ENCODE measurements at regions not wholly inside any gene's neighbourhood (a gene's known extent, or its start where the extent isn't known, plus 50 kb on each side); places are given as distances from the start of the nearest gene placed in this dataset.
"Not testable (repeated sequence)": the region's sequence is repeated elsewhere in the genome, so short reads cannot be mapped to it uniquely, and the experiment has no call there.

DNA sequence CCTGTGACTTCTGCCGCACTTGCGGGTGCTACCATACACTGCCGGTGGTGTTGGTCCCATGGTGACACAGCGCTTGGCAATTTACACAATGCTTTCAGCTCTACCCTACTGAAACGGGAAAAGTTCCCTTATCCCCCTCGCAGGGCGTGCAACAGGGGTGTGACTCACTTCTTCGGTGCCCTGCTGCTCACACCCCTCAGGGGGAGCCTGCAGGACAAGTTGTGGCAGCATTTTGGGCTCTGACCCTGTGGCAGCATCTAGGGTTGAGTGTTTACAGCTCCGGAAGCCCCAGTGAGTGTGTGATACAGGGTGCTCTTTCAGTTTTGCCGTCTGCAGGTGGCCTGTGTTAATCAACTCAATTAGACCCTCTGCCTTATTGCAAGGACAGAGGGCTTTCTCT is 324.7 kb upstream of the RGMA start:
- no peak for DNase-seq

DNA sequence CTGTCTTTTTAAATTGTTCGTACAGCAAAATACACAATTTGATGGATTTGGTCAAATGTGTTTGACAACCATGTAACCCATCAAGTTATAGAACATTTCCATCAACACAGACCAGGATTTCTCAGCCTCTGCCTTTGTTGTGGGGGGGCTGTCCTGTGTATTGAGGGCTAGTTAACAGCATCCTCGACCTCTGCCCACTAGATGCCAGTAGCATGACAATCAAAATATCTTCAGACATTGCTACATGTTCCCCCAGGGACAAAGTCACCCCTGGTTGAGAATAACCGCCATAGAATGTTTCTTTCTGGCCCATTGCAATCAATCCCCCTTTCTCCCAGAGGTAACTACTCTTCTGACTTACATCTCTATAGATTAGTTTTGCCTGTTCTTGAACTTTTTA is 310.1 kb upstream of the RGMA start:
- no peak for DNase-seq

DNA sequence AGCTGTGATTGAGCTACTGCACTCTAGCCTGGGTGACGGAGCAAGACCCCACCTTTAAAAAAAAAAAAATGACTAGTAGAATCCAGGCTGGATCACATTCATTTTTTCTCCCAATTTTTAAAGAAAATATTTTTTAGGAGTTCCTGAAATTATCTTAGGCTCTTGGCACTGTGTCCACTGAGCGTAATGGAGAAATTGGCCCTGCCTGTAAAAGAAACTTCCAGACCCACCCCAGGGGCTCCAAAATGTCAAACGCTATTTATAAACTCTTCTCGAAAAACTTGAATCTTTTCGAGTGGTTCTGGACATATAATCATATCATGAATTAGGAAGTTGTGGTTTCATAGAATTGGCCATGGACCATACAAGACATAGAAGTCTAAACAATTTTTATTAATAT is 300.2 kb upstream of the RGMA start:
- DNase-seq, result no peak

DNA sequence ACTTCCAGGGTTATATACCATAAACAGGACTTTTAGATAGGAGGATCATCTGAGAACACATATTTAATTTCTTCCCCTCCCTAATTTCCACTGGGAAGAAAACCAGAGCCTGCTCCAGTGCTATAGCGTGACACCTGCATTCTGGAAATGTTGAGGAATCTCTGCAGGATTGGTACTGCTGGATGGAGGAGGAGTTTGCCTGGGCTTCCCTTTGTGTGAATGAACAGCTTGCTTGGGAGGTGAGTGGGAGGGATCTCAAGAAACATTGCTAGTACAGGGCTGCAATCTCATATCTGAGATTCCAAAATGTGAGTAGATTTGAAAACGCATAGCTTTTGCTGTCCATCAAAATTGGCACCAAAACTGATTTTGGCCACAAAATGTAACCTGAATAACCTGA is 295.9 kb upstream of the RGMA start:
- no peak for DNase-seq

DNA sequence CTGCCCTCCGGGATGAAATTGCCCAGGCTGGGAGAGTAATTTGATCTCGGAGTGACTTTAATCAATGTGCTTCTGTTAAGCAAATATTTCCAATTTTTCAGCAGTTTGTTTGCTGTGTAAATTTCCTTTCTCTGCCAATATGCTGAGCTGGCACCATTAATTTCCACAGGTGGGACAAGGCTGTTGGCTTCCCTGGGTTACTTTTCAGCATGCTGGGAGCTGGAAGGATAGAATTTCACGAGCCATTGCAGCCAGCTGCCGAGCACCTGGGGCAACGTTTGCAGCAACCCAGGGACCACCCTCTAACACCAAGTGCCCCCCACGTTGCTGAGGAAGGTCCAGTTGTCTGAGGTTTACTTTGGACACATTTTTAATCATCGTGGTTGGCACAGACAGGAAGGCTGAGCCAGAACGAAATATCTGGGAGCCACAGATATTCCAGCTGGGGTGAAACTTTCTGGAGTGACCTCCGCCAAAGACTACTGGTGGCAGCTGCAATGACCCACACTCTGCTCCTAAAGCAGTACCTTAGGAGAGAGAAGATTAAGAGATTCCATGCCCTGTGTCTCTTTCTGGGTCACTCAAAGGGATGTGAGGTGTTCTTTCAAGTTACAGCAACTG is 293.3 kb upstream of the RGMA start:
- DNase-seq, result no peak

DNA sequence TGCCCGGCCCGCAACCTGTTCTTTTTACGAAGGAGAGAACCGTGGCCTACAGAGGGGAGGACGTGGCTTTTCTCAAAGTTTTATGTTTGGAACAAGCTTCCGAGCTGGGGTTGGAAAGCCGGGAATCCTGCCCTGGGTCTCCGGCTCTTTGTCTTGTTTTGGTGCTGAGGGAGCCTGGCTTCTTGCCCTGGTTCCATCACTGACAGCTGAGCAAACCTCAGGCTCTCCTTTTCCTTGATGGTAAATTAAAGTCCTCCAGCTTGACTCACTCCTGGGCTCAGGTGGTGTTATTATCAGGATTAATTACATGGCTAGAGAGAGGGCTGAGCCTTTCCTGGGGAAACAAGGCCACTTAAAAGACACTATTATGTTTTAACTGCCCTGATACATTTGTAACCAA is 289.5 kb upstream of the RGMA start:
- no peak for DNase-seq

DNA sequence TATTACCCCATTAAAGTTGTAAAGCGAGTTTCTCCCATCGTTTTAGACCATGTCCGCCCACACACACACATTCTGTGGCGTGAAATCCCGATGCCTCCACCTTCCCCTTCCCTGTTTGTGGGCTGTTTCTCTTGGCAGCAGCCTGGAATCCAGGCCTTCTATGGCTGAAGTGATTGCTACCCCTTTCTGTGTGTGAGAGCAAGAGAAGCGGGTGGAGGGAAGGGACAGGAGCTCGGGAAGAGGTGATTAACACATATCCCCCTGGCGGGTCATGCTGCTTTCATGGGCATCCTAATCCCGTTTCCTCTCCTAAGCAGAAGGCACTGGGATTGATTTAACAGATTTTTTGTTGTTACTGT is 283.8 kb upstream of the RGMA start:
- DNase-seq, result no peak

DNA sequence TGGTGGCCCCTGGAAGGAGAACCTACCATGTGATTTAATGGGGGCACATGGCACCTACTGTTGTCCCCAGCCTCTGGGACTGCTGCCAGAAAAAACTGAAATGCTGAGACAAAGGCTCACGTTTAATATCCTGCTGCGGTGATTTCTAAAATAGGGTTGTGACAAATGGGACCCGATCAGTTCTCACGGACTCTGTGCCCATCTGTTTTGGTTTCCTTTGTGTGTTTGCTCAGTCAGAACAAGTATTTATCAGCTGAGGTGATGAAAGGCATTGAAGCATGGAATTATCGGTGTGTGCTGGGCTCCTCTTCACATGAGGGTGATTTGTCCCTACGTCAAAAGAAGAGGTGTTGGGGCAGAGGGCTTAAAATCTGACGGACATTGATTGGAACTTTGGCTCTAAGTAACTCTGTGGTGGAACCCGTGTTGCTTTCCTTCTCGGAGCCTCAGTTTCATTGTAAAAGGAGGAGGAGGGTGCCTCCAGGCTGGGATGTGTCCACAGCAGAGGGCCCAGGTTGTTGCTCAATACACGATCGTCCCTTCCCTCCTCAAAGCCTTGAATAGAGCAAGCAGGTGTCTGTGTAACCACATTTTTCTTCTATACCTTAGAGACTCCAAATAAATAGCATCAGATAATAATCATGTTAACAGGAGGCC is 283.3 kb upstream of the RGMA start:
- DNase-seq, result no peak

DNA sequence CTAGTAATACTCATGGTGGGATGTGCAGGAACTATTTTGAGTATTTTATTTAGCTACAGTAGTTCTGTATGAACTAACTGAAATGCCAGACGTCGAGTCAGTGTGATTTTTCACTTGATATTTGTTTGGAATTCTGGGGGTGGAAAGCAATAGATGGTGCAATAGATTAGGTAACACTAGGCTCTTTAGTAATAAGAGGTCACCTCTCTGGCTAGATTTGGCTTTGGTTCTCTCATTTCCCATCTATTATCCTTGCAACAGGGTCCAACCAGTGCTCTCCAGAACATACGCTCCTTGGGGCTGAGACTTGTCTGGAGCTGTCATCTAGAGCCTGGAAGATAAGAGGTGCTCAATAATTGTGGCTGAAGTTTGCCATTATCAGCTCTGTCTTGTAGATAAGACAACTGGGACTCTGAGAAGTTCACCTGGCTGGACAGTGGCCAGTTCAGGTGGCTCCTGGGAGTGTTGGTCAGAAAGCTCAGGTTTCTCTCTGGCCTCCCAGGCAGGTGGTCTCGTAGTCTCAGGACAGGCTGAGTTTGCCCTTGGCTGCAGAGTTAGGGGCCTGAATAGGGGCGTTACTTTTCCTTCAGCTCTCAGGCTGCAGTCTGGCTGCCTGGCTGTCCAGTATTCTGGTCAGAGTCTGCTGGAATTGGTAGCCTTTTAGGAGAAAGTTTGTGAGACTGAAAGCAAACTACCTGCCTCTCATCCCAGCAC is 277.5 kb upstream of the RGMA start:
- DNase-seq, result no peak

DNA sequence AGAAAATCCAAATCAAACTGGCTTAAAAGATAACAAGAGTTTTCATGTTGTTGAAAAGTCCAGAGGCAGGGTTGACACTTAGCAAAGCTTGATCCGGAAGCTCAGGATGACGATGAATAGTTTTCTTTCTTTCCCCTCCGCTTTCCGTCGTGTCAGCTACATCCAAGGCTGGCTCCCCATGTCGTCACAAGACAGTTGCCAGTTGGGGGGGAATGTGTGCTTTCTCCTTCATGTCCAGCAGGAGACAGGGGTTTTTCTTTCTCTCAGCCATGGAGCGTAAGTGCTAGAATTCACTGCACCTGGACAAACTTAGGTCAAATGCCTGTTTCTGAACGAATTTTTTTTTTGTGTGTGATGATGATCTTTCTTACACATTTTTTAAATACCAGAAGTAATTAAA is 273.8 kb upstream of the RGMA start:
- DNase-seq, result no peak

DNA sequence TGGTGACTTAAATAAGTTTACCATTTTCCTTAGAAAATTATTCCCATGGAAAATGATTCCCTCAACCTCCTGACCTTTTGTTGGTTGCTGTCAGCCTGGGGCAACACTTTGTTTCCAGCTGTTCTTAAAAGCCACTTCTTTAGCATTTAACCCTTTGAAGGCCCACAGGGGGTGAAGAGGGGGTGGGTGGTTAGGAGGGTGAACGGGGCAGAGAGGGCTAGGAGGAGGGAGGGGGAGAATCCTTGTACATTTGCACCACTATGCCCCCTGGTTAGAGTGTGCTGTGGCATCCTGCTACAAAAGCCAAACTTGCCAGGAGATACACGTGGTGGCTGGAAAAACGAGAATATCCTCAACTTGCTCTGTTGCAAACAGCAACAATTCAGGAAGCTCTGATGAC is 273.2 kb upstream of the RGMA start:
- DNase-seq, result no peak

DNA sequence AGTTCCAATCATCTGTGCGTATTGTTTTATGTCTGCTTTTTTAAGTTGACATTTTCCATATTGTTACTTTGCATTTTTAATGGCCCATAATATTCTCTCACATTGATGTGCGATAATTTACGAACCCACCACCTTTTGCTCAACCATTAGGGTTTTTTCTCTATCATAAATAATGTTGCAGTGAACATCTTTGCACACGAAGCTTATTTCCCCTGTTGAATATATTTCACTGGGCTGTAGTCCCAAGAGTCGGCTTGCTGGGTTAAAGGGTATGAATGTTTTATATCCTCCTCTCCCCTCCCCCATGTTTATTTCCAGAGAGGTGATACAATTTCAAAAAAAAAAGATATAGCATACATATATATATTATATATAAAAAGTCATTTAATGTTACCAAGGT is 272.7 kb upstream of the RGMA start:
- DNase-seq, result no peak

DNA sequence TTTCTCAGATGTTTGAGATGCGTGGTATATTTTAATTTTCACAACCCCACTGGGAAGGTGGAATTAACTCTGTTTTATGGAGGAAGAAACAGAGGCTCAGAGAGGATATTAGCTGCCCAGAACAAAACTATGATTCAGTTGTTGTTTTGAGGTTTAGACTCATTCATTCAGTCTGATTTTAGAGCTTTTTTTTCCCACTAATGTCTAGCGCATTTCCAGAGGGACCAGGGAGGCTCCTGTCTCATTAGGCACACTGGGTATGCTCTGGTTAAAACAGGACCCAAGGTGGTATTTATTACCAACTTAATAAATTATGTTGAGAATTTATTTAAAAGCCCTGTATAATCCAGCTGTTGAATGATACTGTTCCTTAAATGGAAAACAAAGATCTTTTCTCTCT is 272.0 kb upstream of the RGMA start:
- DNase-seq, result no peak

DNA sequence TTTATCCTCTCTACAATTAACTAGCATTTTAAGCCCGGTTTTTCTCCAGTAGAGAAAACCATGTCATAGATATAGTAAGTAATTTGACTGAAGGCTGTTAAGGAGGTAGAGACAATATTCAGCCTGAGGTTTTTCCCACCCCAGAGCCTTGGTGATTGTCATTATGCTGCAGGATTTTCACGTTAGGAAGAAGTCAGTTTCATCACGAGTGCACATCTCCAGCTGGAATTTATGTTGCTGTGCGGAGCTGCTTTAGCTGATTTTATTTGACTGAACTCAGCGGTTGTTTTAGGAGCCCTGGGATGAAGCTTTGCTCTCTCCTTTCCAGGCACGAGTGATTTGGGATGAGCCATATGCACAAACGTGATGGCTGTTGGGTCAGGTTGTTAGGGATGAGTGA is 271.3 kb upstream of the RGMA start:
- DNase-seq, result no peak

DNA sequence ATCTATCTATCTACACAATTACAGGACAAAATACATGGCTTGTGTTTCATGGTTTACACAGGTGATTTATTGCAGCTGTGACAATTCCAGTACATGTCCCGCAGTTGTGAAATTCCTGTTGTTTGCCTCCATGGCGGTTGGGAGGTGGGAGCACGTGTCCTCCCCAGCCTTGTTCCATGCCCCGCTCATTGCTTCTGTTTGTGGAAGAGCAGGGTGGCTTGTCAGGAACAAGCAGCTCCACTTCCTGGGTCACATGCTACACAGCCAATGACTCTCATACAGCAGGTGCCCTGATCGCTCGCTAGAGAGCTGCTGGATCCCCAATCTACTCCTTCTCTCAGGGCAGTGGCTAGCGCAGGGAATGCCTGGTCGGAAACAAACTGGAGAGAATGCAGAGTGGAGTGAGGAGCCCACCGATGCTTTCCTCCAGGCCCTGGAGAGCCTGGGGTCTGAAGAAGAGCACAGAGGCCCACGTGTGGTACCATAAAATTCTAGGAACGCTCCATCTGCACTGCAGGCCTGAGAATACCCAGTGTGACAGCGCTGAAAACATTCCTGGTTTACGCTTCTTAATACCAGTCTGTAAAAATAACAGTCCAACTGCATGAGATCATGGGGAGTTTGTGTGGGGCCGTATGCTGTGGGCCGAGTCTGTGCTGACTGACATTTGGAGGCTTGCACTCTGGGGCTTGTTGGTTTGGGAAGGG is 270.6 kb upstream of the RGMA start:
- DNase-seq, result no peak

DNA sequence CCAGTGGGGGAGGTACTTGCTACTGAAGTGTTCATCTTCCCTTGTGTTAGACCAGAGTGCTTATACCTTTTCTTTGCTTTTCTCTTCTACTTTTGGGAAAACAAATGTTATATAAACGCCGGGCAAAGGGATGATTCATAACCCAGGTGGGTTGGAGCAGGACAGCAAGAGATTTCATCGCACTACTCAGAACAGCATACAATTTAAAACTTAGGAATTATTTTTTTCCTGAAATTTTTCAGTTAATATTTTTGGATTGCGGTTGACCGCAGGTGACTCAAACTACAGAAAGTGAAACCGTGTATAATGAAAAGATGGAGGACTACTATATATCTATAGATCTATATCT is 270.0 kb upstream of the RGMA start:
- no peak for DNase-seq

DNA sequence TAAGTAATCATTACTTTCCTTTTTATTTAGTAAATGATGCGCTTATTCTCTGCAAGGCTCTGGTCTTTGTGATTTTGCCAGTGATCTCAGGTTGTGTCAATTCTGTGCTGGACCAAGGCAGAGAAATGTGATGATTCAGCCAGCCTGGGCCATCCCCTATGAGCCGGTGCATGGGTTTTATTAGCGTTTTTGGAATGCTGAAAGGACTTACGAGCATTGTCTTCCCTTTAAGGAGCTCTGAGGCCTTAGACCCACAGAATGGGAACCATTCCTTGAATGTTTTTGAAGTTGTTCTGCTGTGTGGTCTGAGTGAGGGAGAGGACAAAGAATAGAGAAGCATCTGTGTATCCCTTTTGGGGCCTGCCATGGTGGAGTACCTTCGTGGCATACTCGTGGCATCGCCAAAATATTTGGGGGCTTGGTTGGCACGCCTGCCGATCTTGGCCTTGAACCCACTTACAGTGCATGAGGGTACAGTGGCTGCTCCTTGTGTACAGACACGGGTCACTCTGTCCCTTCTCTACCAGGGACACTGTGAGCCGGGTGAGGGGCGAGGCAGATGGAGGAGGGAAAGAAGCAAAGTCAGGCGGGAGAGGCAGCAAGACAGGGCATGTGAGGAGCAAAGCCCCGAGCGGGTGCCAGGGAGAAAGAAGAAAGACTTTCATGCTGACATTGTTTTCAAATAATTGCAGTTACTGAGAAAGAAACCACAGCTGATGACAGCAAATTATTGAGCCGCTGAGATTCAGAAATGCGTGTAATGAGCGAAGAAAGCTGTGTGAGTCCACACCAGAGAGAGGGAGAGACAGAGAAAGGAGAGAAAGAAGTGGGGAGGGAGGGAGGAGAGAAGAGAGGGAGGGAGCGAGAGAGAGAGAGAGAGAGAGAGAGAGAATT is 269.4 kb upstream of the RGMA start:
- no peak for DNase-seq

DNA sequence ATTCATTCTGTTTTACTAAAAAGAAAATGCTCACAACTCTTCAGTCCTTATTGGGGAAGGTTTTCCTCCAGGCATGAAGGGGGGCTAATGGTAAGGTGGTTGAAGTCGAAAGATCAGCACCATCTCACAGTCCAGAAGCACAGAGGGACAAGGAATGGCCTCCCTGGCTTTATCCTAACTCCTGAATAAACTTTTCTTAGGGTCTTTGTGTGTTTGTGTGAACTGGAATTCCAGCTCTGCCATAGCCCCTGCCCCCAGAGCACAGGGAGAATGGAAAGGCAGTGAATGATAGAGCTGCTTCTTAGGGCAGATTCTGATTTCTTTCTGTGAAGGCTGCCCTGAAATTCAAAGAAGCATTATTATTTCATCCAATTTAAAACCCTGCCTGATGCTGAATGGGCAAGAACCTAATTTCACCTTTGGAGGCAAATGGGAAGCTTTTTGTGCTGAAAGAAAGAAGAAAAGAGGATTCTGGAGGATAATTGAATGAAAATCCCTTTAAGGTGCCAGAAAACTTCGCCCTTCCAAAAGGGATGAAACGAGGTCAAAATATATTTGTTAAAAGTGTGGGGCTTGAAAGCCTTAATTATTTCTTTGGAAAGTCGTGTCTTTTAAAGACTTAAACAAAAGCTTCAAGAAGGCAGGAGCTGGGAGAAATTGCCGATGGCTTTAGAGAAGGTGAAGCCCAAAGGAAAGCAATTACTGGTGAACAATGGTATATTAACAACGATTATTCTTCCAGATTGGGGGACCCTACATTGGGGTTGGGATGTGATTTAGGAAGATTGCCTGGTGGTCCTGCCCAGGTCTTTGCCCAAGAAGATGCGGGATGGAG is 259.9 kb upstream of the RGMA start:
- no peak for DNase-seq

DNA sequence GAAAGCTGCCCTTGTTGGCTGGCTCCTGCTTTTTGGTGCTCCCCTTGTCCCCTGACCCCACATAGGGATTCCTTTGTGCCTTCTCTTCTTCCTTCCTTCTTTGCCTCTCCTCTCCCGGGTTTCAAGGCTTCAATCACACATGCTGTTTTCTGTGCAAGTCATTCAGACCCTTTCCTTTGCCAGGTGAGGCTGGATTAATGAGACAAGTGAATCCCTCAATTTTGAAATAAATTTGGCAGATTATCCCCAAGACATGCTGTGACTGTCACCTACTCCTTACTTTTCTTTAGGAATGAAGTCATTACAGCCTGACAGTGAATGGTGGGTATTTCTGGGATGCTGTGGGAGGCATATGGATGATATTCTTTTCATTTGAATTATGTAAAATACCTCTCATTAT is 259.0 kb upstream of the RGMA start:
- DNase-seq, result no peak

DNA sequence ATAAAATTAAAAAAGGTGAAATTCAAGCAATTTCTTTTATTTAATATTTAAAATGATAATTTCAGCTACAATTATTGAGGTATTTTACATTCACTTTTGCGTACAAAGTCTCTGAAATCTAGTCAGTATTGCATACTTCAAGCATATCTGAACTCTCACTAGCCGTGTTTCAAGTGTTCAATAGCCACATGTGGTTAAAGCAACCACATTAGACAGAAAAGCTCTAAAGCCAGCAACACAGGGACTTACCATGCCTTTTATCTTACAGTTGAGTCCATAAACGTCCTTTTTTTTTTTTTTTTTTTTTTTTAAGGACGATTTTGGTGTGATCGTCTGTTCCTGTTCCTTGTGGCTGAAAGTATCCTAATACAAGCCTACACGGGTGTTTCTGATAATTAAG is 257.0 kb upstream of the RGMA start:
- no peak for DNase-seq

DNA sequence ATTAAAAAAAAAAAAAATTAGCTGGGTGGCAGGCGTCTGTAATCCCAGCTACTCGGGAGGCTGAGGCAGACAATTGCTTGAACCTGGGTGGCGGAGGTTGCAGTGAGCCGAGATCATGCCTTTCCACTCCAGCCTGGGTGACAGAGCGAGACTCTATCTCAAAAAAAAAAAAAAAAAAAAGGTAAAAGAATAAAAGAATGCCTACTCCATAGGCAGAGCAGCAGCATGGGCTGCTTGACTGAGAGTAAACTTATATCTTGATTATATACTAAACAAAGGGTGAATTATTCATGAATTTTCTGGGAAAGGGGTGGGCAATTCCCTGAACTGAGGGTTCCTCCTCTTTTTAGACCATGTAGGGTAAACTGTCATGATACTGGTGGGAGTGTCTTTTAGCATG is 254.4 kb upstream of the RGMA start:
- not testable (repeated sequence) for DNase-seq

DNA sequence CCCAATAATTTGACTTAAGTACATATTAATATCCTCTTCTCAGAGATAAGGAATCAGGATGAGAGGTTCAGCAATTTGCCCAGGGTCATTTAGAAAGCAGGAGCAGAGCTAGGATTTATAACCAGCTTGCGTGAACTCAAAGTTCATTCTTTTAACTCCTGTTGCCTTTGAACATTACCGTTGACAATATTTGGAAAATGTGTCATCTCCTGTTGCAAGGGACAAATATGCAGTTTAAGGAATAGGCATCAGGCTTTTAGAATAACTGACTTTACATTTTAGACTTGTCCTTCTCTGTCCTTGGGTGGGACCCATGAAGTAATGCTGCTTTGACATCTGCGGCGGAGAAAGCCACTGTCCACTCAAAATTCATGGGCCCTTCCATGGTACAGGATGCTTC is 252.2 kb upstream of the RGMA start:
- no peak for DNase-seq

Measured in CD4-positive, alpha-beta T cell treated with Interleukin-17A for 1 hour (primary cell).